ENCODE measurements at regions not wholly inside any gene's neighbourhood (a gene's known extent, or its start where the extent isn't known, plus 50 kb on each side); places are given as distances from the start of the nearest gene placed in this dataset.

DNA sequence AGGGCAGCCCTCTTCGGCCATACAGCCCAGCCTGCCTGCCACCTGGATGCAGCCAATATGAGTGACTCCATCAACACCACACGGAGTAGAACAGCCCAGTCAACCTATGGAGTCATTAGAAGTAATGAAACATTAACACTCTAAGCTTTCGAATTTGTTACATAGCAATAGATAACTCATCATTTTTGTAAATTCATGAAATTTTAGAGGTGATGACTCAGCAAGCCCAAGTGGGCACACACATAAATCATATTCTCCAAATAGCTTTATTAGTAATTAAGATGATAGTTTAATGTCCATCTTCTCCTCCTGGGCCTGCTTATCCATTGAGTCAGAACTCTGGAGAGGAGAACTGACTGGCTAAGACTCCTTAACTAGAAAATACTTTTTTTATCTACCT lies 335.0 kb upstream of the KCNH8 start:
- DNase-seq = no peak

DNA sequence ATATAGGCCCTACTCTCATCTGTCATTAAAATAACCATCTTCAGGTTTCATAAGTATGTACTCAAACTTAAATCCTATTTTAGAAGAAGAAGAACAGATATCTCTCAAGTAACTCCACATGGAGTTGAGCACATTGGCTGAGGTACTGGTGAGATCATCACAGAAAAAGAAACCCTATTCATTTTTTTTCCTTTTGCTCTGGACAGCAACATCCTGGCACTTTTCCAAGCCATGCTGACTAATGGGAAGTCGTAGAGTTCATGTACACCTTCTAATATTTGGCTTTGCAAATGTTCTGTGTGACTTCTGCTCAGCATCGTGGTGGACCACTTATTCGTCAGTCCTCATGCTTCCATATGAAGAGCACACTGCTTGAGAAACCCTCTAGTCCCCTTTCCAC lies 336.0 kb upstream of the KCNH8 start:
- DNase-seq = no peak

DNA sequence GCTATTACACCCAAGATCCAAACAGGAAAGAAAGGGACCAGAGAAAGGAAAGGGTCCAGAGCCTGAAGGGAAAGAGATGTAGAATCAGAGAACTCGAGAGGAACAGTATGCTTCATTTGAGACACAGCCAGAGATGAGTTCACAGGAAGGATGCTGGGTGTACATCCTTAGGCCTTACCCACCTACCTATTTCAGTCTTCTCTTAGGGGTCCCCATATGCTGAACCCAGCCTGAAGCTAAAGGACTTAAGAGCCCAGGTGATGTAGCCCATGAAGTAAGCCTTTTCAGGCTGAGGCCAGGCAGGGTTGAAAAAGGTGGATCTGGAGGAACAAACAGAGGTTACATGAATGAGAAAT lies 338.0 kb upstream of the KCNH8 start:
- DNase-seq = no peak

DNA sequence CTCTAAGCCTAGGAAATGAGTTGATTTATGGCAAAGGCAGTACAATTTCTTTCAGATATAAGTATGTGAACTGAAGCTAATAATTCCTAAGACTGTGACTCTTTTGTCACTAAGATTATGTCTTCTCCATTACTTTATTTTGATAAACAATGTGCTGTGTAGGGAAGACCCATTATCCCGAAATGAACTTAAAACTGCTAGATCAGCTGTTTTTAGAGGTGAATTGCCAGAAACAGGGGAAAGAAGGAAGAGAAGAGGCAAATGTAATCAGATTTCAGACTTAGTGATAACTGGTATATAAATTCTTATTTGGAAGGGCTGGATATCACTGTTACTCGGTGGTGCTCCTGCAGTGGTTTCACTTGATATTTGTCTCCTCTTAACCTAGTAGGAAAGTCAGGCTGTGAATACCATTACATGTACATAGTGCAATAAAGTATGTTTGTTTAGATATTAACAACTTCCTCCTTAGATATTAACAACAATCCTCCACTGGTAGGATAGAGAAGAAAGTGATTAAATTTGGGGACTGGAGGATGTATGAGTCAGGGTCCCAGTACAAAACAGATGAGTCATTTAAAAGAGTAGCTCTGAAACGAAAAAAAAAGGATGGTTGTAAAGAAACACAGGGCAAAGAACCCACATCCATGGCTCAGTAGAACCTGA lies 338.5 kb upstream of the KCNH8 start:
- DNase-seq = peak in 1 of 5 donors; percentile 15

DNA sequence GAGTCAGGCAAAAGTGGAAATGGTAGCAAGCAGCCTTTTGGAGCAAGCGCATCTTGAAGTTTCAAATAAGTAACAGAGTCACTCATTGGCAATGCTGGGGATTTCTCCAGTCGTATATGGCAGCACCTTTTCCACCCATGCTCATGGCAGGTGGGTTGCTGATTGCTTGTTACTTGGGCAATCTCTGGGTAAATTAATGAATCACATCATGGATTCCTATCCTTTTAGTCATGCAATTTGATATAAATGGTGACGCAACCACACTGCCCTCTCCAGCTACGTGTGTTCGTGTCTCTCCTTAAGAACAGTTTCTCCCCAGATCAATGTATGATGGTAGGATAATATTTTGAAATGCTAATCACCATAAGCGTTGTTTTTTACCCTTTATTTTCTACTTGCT lies 339.9 kb upstream of the KCNH8 start:
- DNase-seq = no peak

DNA sequence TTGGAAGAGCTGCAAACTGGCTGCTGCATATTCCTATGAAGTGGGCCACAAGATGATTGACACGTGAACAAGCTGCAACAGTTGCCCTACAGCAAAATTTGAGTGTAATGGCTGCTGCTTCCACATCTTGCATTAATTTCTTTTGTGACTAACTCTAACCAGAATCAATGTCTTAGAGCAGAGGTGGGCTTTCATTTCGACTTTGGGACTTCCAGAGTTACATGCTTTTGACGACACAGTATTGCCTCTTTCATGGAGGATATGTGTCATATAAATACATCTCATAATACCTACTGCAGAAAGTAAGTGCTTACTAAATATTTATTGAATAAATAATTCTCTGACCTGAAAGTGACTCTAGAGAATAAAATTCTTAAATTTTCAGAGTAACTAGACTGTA lies 340.7 kb upstream of the KCNH8 start:
- no peak for DNase-seq

DNA sequence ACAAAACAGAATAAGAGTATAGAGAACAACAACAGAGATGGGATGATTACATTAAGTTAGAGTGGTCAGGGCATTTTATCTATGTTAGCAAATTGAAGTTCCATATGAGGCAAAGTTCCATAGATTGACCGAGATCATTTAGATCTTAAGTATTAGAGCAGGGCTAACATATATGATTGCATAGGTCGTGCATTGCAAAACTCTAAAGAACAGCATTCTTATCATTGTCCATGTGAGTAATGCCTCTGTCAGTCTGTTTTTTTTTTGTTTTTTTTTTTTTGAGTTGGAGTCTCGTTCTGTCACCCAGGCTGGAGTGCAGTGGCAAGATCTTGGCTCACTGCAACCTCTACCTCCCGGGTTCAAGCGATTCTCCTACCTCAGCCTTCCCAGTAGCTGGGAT lies 341.7 kb upstream of the KCNH8 start:
- DNase-seq = no peak

DNA sequence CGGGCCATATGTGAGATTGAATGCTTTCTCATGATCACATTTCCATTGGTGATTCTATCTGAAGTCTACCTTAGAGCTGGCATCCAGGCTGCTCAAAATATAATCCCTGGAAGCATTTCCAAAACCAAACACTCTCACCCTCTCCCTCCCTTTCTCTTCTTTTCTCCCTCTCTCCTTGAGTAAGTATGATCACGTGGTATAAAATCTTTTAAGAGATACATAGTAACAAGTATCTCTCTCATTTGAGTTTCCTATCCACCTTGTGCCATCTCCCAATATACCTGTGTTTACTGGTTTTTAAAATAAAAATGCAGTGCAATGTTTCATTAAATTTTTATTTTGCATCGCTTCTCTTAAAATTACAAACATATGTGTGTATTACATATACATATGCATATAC lies 350.9 kb upstream of the KCNH8 start:
- no peak for DNase-seq

DNA sequence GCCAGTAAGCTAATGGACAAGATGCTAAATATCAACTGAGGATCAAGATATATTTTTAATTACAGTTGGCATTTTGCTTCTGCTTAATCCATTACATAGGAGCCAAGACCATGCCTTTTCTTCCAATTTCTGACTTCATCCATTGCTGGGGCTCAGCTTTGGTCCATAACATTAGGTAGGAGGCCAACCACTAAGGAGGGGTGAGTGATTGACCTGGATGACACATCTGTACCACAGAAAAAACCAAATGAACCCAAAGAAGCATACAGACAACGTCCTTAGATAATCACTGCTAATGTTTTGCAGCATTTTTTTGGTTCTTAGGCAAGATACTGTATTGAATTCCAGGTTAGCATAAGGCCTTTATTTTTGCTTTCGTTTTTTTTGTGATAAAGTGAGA lies 353.2 kb upstream of the KCNH8 start:
- no peak for DNase-seq

DNA sequence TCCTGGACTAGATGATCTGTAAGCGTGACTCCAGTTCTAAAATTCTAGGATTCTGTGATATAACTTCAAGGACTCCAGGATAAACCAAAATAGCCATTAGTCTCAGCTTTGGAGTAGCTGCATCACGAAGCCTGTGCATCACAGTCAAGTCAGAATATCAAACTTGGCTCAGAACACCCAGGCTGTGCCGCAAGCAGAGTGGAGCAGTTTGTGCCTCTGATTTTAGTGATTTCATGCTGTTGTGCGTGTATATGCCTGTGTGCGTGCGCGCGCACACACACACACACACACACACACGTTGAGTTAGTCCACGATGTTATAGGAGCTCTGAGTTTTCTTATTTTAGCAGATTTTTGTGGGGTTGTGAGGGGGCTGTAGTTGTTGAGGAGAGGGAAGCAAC lies 356.6 kb upstream of the KCNH8 start:
- DNase-seq = no peak

DNA sequence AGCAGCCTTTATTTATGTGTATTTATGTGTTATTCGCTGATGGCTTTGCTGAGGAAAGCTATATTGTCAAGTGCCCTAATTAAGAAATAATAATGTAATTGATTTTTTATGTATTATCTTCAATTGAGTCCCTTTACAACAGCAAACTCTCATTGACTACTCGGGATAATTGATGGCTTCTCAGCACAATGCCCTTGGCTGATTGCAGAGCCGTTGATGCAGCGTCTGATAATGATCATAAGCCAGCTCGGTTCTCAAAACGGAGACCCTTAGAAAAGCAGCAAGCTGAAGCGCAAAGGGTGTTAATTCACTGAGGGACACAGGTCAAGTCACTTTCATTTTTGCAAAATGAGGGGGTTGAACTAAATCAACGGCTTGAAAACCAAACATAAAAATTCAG lies 357.1 kb upstream of the KCNH8 start:
- no peak for DNase-seq

DNA sequence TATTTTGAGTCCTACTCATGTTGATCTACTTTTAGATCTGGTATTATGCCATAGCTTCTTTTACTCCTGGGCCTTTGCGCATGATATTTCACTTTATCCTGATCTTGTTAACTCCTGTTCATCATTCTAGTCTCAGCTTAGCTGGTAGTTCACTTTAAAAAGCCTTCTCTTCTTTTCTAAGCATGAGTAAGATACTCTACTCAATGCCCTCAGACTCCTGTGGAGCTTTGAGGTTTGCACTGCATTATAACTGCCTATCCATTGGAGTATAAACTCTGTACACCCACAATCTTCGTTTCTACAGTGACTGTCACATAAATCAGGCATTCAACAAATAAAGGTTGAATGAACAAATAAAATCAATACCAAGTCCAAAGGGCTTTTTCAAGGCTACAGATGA lies 357.9 kb upstream of the KCNH8 start:
- no peak for DNase-seq

DNA sequence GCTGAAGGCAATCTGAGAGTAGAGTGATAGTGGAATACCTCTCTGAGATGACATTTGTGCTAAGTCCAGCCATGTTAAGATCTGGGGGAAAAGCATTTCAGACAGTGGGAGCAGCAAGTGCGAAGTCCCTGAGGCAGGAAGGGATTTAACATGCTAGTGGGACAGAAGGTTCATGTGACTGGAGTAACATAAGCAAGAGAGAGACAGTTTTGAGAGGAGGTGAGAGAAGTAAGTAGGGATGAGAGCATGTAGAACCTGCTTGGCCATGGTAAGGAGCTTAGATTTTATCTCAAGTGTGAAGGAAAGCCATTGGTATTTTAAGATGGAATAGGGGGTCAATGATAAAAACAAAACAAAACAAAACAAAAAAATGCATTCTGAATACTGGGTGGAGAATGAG lies 358.6 kb upstream of the KCNH8 start:
- no peak for DNase-seq

DNA sequence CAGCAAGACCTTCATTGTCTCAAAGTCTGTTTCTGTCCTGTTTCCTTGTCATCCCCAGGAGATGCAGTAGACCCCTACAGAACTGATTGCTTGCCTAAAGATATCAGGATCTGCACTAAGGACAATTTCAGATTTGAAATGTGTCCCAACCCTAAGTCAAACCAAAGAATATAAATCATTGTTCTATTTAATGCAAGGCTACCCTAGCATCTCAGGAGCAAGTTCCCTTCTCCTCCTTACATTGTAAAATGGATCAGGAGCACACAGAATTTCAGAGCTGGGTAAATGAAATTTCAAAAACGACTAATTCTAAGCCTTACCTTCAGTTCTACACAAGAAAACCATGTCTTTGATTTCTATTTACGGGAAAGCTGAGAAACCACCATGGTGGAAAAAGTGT lies 360.9 kb upstream of the KCNH8 start:
- peak in 1 of 5 donors; percentile 24 for DNase-seq

DNA sequence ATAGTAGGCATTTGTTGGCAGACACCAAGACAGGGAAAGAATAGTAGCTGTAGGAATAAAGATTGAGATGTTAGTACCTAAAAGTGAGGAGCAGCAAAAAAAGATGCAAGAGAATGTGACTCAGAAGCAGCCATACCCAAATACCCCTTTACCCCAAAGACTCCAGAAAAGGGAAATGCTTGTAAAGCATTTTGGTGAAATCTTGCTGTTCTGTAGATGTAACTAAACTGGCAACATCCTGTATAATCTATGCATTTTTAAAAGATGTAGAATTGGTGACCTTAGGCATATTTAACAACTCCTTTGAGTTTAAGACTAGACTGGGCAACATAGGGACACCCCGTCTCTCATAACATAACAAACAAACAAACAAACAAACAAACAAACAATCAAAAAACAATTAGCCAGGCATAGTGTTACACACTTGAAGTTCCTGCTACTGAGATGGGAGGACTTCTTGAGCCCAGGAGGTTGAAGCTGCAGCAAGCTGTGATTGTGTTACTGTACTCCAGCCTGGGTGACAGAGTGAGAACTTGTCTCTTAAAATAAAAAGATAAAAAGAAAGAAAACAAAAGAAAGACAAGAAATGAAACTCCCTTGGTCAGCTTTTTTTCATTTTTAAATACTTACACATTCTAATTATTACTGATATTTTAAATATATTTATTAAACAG lies 361.5 kb upstream of the KCNH8 start:
- peak in 1 of 5 donors; percentile 15 for DNase-seq

DNA sequence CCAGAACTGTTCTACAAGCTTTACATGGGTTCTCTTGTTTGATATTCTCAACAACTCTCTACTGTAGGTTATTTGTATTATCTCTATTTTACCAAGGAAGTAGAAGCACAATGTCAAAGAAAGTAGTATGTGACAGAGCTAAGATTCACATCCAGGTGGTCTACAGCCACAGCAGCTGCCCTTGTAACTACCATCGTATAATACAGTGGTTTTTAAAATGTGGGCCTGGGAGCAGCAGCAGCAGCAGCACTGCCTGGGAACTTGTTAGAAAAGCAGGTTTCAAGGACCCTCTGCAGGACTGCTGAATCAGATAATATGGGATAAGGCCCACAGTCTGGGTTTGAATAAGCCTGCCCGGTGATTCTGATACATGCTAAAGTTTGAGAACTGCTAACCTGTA lies 357.1 kb upstream of the SATB1 start:
- no peak for DNase-seq

DNA sequence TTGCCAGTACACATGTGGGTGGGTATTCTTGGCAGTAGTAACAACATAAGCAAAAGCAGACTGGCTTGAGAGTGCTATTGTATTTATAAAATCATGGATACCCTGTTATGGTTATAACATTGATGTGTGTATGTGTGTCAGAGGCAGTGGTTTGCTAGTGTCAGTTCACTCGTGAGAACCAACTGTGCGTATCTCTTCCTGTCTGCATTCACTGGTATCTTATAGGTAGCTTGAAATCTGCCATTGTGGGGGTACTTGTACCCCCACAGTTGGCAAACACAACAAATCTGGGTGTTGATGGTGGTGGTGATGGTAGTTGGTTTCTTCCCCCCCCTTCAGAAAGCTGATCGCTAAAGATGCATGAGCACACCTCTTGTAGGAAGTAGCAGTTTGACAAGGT lies 355.8 kb upstream of the SATB1 start:
- no peak for DNase-seq

DNA sequence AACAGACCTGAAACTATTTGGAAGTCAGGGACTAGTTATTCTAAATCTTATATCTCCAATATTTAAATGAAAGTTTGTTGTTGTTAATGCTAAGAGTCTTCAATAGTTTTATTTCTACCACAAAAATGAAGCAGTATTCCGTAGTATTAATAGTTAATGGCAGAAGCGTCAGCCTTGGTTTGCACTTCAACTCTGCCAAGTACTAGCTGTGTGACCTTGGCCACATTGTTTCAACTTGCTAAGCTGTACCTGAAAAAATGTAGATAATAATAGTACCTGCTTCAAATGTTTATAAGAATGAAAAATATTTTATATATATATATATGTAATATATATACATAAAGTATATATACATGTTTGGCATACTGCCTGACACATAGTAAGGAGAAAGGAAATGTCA lies 354.6 kb upstream of the SATB1 start:
- DNase-seq = no peak

DNA sequence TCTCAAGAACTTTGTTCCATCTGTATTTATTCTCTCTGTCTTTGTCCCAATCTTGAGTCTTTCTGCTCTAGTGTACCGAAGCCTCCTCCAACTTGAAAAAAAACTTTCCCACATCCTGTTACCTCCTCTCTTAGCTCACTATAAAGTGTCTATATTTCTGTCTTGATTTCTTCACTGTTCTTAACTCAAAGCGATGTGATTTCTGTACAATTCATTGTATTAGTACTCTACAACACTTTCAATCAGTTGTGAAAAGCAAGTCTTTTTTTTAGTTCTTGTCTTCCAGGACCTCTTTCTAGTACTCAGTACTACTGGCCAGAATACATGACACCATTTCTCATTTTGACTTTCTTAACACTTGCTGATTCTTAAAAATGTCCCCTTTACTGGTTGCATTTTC lies 353.5 kb upstream of the SATB1 start:
- DNase-seq = no peak

DNA sequence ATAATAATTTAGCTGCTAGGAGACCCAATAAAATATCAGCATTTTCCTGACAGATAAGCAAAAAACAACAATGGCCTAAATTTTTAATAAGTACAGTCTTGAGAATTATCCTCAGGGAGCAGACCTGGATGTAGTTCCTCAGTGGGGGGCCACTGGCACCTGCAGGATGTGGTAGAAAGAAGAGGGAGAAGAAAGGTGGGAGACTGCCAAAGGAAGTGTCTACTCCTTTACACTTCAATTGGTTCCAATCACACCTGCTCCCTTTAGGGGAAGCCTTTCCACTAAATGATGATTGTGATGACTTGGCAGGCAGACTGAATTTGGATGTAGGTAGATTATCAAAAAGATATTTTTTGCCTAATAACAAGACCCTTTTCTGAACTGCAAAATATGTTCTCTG lies 353.0 kb upstream of the SATB1 start:
- no peak for DNase-seq

DNA sequence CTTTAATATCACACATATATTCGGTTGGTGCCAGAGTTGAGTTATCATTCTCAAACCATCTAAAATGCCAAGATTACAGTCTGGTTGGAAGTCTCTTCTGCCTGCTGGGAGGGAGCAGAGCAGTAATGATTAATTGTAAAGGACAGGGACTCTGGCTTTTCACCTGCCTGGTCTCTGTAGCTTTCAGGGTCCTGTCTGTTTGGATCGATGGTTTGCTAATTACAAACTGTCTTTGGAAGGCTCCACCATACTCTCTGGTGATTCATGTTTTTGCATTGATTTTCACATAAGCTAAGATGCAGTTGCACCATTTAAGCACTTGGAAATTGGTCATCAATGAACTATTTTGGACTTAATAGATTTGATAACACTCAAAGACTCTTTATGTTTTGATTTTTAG lies 350.4 kb upstream of the SATB1 start:
- DNase-seq = no peak

DNA sequence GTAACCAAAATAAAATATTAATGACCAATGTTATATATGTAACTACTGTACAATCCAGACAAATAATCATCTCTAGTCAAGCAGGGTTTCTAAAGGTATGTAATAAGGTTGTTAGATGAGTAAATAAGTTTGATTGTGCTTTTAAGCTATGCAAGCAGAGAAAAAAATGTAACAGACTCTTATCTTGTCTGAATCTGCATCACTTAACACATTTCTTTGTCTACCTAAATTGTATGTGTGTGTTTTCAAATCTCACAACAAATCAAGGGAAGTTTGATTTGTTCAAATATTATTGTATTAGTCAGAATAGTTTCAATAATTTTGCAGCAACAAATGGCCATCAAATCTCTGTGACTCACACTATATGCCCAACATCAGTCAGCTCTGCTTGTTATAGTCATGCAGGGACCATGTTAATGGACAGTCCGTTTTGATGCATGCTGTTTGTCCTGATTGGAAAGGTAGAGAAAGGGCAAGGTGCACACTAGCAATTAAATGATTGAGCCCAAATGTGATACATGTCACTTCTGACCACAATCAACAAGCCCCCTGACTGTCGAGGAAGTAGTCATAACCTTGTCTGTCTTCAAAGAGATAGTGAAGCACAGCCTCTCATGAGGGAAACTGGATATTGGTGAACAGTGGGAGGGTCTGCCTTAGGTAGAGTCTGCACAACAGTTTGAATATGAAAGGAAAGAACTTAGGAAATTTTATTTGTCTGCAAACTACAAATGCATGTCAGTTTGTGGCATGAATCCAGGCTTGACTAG lies 349.4 kb upstream of the SATB1 start:
- no peak for DNase-seq

DNA sequence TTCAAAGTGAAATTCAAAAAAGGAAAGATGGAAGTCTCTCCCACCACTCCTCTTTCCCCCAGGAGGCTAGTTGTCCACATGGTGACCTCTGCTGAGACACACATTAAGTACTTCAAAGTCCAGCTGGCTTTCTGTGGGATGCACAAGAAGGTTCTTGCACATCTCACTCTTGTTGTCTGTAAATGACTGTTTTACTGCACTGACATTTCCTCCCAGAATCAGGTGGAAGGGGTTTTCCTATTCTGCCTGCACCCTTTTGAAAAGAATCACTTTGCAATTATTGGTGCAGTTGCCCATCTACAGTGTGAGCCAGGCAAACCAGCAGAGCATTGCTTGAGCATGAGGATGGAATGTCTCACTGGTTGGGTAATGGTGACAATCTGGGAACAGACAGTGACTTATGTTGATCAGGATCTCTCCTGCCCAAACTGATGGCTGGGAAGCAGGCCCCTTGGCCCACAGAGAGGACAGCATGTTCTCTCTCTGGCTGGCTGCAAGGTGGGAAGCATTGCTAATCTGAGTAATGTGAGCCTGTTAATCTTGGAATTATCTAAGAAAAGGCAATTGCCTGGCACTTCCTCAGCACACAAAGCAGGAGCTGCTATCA lies 347.7 kb upstream of the SATB1 start:
- peak in 1 of 5 donors; percentile 38 for DNase-seq

DNA sequence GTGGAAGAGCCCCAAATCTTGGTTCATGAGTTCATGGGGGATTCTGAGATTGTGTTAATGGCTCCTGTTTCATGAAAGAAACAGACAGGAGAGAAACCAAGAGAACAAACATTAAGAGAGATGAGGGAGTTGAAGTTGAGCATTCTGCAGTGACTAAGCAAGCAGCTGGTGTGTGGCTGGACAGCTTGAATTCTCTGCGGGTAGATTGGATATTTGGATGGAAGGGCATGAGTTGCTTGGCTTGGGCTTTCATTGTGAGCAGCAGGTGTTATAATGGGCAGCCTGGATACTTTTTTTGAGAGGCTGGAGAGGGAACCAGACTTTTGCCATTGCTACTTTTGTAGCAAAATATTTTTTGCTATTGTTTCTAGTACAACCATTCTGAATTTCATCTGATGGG lies 346.8 kb upstream of the SATB1 start:
- DNase-seq = no peak

Data from T-helper 1 cell (primary cell).